GM12878 (cell line): ENCODE measurements at regions not wholly inside any gene's neighbourhood (a gene's known extent, or its start where the extent isn't known, plus 50 kb on each side); places are given as distances from the start of the nearest gene placed in this dataset.

Experiments
- ATAC-seq: fragments of 200-7000 bp; cut with Tn5 transposase; 3 replicates; pipeline ENCODE4 v1.9.1; 2020; ENCODE audit warnings: mild to moderate bottlenecking, moderate library complexity
- BruUV-seq: library from RNA; stranded (reverse); fragments of 400-500 nt; replicated peaks from 2 replicates; lab custom pipeline; 2021; lab: Mats Ljungman, UMichigan
- CTCF ChIA-PET: fragments of 300-600 bp; sonication (Branson Sonifier 250); formaldehyde crosslinking; extraction: SDS; loops from one replicate; lab custom pipeline; 2021; ENCODE audit warnings: inconsistent platforms; lab: Yijun Ruan, JAX
- POLR2A ChIA-PET: fragments of 350-600 bp; formaldehyde crosslinking; extraction: SDS; loops from one replicate; lab custom pipeline; 2021; ENCODE audit warnings: inconsistent platforms; lab: Charles Lee
- RAD21 ChIA-PET: fragments of 300-600 bp; sonication (Branson Sonifier 250); formaldehyde crosslinking; loops from one replicate; lab custom pipeline; 2023; ENCODE audit warnings: antibody characterized with exemption; ENCODE audit not compliant: unreplicated experiment; lab: Charles Lee
- SMC1A ChIA-PET: fragments of 300-600 bp; sonication (Branson Sonifier 250); formaldehyde crosslinking; loops from one replicate; lab custom pipeline; 2023; ENCODE audit not compliant: unreplicated experiment, uncharacterized antibody; lab: Charles Lee
- DNase-seq: peaks from one replicate; pipeline ENCODE4 v3.0.0-alpha.2; 2011; ENCODE audit warnings: low read depth, low spot score
- FAIRE-seq: peaks from 3 replicates; lab custom pipeline; 2011; peaks lifted over from hg19 to GRCh38; lab: Jason Lieb, UNC
- H2AFZ ChIP-seq: 2 replicates; pipeline ENCODE4 v1.6.0; 2011; ENCODE audit warnings: low read depth, low read length, control low read depth; ENCODE audit not compliant: control insufficient read depth
- H3K27ac ChIP-seq: 2 replicates; pipeline ENCODE4 v1.5.1; 2011; ENCODE audit warnings: control low read depth; ENCODE audit not compliant: control insufficient read depth, insufficient read depth
- H3K27me3 ChIP-seq, 2 experiments: replicated peaks in 1 of 2; 2 replicates each; pipeline versions ENCODE4 v1.6.0 to v1.6.1; 2011; ENCODE audit warnings: low read length in 1 of 2; ENCODE audit not compliant: control insufficient read depth in 2 of 2, insufficient read depth in 2 of 2
- H3K36me3 ChIP-seq, 2 experiments: 2 replicates each; pipeline ENCODE4 v1.5.1; 2011; ENCODE audit warnings: low read length in 1 of 2; ENCODE audit not compliant: control insufficient read depth in 2 of 2, insufficient read depth in 2 of 2
- H3K4me1 ChIP-seq: 2 replicates; pipeline ENCODE4 v1.6.1; 2011; ENCODE audit warnings: mild to moderate bottlenecking, low read length, moderate library complexity, mixed read lengths; ENCODE audit not compliant: control insufficient read depth, insufficient read depth
- H3K4me2 ChIP-seq: 2 replicates; pipeline ENCODE4 v1.6.0; 2011; ENCODE audit warnings: control low read depth; ENCODE audit not compliant: control insufficient read depth, insufficient read depth
- H3K4me3 ChIP-seq: fragments of 200-600 bp; sonication (generic); 2 replicates; pipeline ENCODE4 v1.5.1; 2016
- H3K79me2 ChIP-seq: 2 replicates; pipeline ENCODE4 v1.6.0; 2011; ENCODE audit warnings: low read length; ENCODE audit not compliant: control insufficient read depth, insufficient read depth
- H3K9ac ChIP-seq: 2 replicates; pipeline ENCODE4 v1.8.0; 2011; ENCODE audit warnings: low read length, control low read depth, mixed read lengths; ENCODE audit not compliant: control insufficient read depth, insufficient read depth
- H3K9me3 ChIP-seq: replicated peaks from 3 replicates; pipeline ENCODE4 v1.5.1; 2011; ENCODE audit warnings: mild to moderate bottlenecking, low read length; ENCODE audit not compliant: control insufficient read depth, insufficient read depth
- H4K20me1 ChIP-seq: 2 replicates; pipeline ENCODE4 v1.6.0; 2011; ENCODE audit not compliant: control insufficient read depth, insufficient read depth
- ATF3 ChIP-seq: IDR thresholded peaks from 2 replicates; pipeline ENCODE4 v1.6.1; 2011; ENCODE audit warnings: low read depth, mild to moderate bottlenecking, low read length, moderate library complexity, borderline replicate concordance; ENCODE audit errors: extremely low read depth
- EP300 ChIP-seq, 2 experiments: fragments of 150-350 bp in 1 of 2; IDR thresholded peaks; 2 replicates each; pipeline ENCODE4 v1.6.1; 2011 to 2012; ENCODE audit warnings: low read depth in 2 of 2, low read length in 2 of 2, borderline replicate concordance in 1 of 2, improper control_type of control experiment in 1 of 2, inconsistent platforms in 1 of 2; ENCODE audit not compliant: control insufficient read depth in 1 of 2
- HCFC1 ChIP-seq: fragments of 150-350 bp; IDR thresholded peaks from 2 replicates; pipeline ENCODE4 v1.6.1; 2014; ENCODE audit warnings: low read length
- MLLT1 ChIP-seq: fragments of 450-650 bp; IDR thresholded peaks from 2 replicates; pipeline ENCODE4 v1.6.1; 2016; ENCODE audit warnings: mild to moderate bottlenecking
- PML ChIP-seq: IDR thresholded peaks from 2 replicates; pipeline ENCODE4 v1.6.1; 2012; ENCODE audit warnings: low read length, inconsistent platforms
- SKIL ChIP-seq: fragments of 450-650 bp; IDR thresholded peaks from 2 replicates; pipeline ENCODE4 v1.6.1; 2017; ENCODE audit warnings: mild to moderate bottlenecking, low read depth, inconsistent platforms; ENCODE audit not compliant: poor library complexity, severe bottlenecking
- SPI1 ChIP-seq: IDR thresholded peaks from 2 replicates; pipeline ENCODE4 v1.6.1; 2011; ENCODE audit warnings: low read depth, mild to moderate bottlenecking, low read length, moderate library complexity, borderline replicate concordance; ENCODE audit not compliant: insufficient read depth
- ZNF24 ChIP-seq: fragments of 450-650 bp; IDR thresholded peaks from 2 replicates; pipeline ENCODE4 v1.6.1; 2017; ENCODE audit warnings: antibody characterized with exemption, mild to moderate bottlenecking
- WGBS: methylation state at CpG from one replicate; pipeline ENCODE4 v1.1.6; 2016; ENCODE audit warnings: low lambda C conversion rate; ENCODE audit not compliant: insufficient replicate concordance, insufficient coverage; ENCODE audit errors: missing lambda C conversion rate; 5-methylcytosine and 5-hydroxymethylcytosine counted together
- in situ Hi-C: fragments of 300-500 bp; cut with MboI; formaldehyde crosslinking; loops from 9 replicates; pipeline ENCODE4 v1.14.3; 2018; ENCODE audit warnings: mixed read lengths
- intact Hi-C: fragments of 100-400 bp; cut with micrococcal nuclease; formaldehyde crosslinking; loops from one replicate; pipeline ENCODE4 v1.14.2; 2022; ENCODE audit not compliant: unreplicated experiment

DNA sequence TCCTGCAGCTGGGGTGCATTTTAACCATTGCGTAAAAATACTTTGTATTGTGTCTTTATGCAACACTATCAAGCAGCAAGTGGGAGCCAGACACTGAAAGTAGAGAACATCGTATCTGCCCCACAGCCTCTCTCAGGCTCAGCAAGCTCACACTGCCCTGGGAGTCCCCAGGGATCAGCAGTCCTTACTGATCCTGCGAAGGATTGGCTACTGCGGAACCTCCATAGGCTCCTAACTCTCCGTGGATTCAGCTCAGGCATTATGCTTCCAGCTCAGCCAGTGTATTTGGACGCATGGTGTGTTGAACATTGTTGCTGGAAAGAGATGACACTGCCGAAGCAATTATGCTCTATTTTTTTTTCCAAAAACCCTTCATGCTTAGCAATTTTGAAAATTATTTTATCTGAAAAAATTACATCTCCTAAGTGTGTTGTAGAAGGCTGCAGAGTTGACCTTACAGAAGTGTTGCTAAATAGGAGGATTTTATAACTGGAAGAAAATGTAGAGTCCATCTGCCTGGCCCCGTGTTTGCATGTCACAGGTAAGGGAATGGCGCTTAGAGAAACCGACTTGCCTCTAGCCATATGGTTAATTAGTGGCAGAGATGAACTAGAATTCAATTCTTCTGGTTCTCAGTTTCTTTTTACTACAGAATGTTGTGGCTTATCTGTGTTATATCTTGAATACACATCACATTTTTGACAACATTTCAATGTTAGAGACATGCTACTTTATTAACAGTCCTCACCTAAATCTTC is 276.4 kb upstream of the COBL start:
- no peak for TF ChIP-seq SPI1
- no peak for TF ChIP-seq PML
- no peak for TF ChIP-seq ZNF24
- TF ChIP-seq EP300 (IDR thresholded peaks at IDR 0.05; ENCODE audit: borderline replicate concordance in 1 of 2, control insufficient read depth in 1 of 2, low read depth in 2 of 2, low read length in 2 of 2), result no peak
- no peak for TF ChIP-seq ATF3

GRCh38 chr7:51591223-51591622 is 274.6 kb upstream of the COBL start:
- H4K20me1 ChIP-seq, result no peaks in the 10 kb centered on the region
- DNase-seq, result no peak
- ATAC-seq, result no peak
- no peak overlapping the region for H3K27ac ChIP-seq
- ChIA-PET POLR2A (no interaction called here), CTCF (interaction anchor here (0.6 kb wide), 2 partner anchors 59 to 1598 kb away, joined by 3 read pairs; no protein-coding TSS in a partner anchor), RAD21 (no interaction called here), SMC1A (no interaction called here)
- no peak overlapping the region for H2AFZ ChIP-seq
- no peak overlapping the region for H3K4me3 ChIP-seq
- no peaks in the 10 kb centered on the region for H3K4me1 ChIP-seq
- no peak for FAIRE-seq
- no peaks in the 10 kb centered on the region for H3K9me3 ChIP-seq
- BruUV-seq, result no TSS peak
- TF ChIP-seq HCFC1 (no peak), SKIL (no peak), MLLT1 (no peak)
- H3K4me2 ChIP-seq, result no peak overlapping the region
- in situ Hi-C loops, result no loop called here
- H3K79me2 ChIP-seq, result no peaks in the 10 kb centered on the region
- intact Hi-C loops, result no loop called here
- WGBS, result 3% methylated on average over 2 of the region's 2 CpGs
- no peak overlapping the region for H3K9ac ChIP-seq
- H3K36me3 ChIP-seq, result no peaks in the 10 kb centered on the region
- no peaks in the 10 kb centered on the region for H3K27me3 ChIP-seq

More for the DNA sequence above, 276.4 kb upstream of the COBL start:
- no peak overlapping the region for H3K27ac ChIP-seq
- intact Hi-C loops (no loop called here), in situ Hi-C loops (no loop called here)
- no peaks in the 10 kb centered on the region for H3K9me3 ChIP-seq
- WGBS, result 39% methylated on average over 10 of the region's 10 CpGs
- DNase-seq, result no peak
- H4K20me1 ChIP-seq, result no peaks in the 10 kb centered on the region
- SMC1A ChIA-PET, result no interaction called here
- H3K27me3 ChIP-seq, result no peaks in the 10 kb centered on the region
- no peak overlapping the region for H3K4me2 ChIP-seq
- no peaks in the 10 kb centered on the region for H3K4me1 ChIP-seq
- RAD21 ChIA-PET, result no interaction called here
- ATAC-seq, result no peak
- POLR2A ChIA-PET, result no interaction called here
- no peaks in the 10 kb centered on the region for H3K79me2 ChIP-seq
- H3K36me3 ChIP-seq, result no peaks in the 10 kb centered on the region
- no TSS peak for BruUV-seq
- no peak overlapping the region for H2AFZ ChIP-seq
- no peak overlapping the region for H3K4me3 ChIP-seq
- CTCF ChIA-PET, result interaction anchor here (1.1 kb wide), 1 partner anchor 9 kb away, joined by 3 read pairs; no protein-coding TSS in a partner anchor
- H3K9ac ChIP-seq, result no peak overlapping the region
- FAIRE-seq, result no peak
